Immature natural killer cell (primary cell): ENCODE measurements at regions not wholly inside any gene's neighbourhood (a gene's known extent, or its start where the extent isn't known, plus 50 kb on each side); places are given as distances from the start of the nearest gene placed in this dataset.

ENCODE experiments used
- DNase-seq, 3 donors: peaks; one replicate each; pipeline ENCODE4 v3.0.0; 2022; ENCODE audit warnings: mixed read lengths in 1 of 3
- H3K27ac Mint-ChIP-seq, 6 donors: one replicate each; pipeline ENCODE4 v1.8.0; 2020; ENCODE audit warnings: mixed read lengths in 6 of 6, mild to moderate bottlenecking in 5 of 6, inconsistent platforms in 4 of 6, moderate library complexity in 3 of 6
- H3K27me3 Mint-ChIP-seq, 3 donors: one replicate each; pipeline ENCODE4 v1.8.0; 2020 to 2021; ENCODE audit warnings: low read depth in 3 of 3, mild to moderate bottlenecking in 3 of 3, mixed read lengths in 3 of 3, moderate library complexity in 3 of 3, inconsistent platforms in 1 of 3
- H3K36me3 Mint-ChIP-seq, 3 donors: one replicate each; pipeline ENCODE4 v1.8.0; 2020; ENCODE audit warnings: mixed read lengths in 3 of 3, inconsistent platforms in 2 of 3, mild to moderate bottlenecking in 2 of 3
- H3K4me1 Mint-ChIP-seq, 2 donors: one replicate each; pipeline ENCODE4 v1.8.0; 2020; ENCODE audit warnings: inconsistent platforms in 2 of 2, mild to moderate bottlenecking in 2 of 2, mixed read lengths in 2 of 2, moderate library complexity in 1 of 2
- H3K4me3 Mint-ChIP-seq, 5 donors: one replicate each; pipeline ENCODE4 v1.8.0; 2020; ENCODE audit warnings: mild to moderate bottlenecking in 5 of 5, mixed read lengths in 5 of 5, inconsistent platforms in 3 of 5, moderate library complexity in 3 of 5
- H3K9me3 Mint-ChIP-seq, 6 donors: one replicate each; pipeline ENCODE4 v1.8.0; 2020; ENCODE audit warnings: mild to moderate bottlenecking in 6 of 6, mixed read lengths in 6 of 6, inconsistent platforms in 4 of 6, moderate library complexity in 3 of 6

- peaks cover 0 to 14% (median 7%) of the 10 kb centered on the region in 6 donors for H3K9me3 Mint-ChIP-seq
- DNase-seq: no peak
- peaks cover 0 to 33% of the 10 kb centered on the region in 2 donors for H3K4me1 Mint-ChIP-seq
- H3K27ac Mint-ChIP-seq: no peak overlapping the region
- H3K27me3 Mint-ChIP-seq: peaks cover 4 to 14% (median 7%) of the 10 kb centered on the region in 3 donors
- H3K4me3 Mint-ChIP-seq: no peak overlapping the region
- no peaks in the 10 kb centered on the region for H3K36me3 Mint-ChIP-seq
Observed at GRCh38 chr2:238598802-238599530, 172.2 kb downstream of the ASB1 start.

GRCh38 chr2:238599549-238600505 is 173.1 kb downstream of the ASB1 start:
- no peak for DNase-seq
- Mint-ChIP-seq H3K36me3 (no peaks in the 10 kb centered on the region), H3K9me3 (peaks cover 0 to 15% (median 7%) of the 10 kb centered on the region in 6 donors), H3K4me1 (peaks cover 0 to 27% of the 10 kb centered on the region in 2 donors), H3K27me3 (peaks cover 2 to 14% (median 9%) of the 10 kb centered on the region in 3 donors), H3K27ac (no peak overlapping the region), H3K4me3 (no peak overlapping the region)

- DNase-seq: no peak
- H3K9me3 Mint-ChIP-seq: peaks cover 0 to 15% (median 7%) of the 10 kb centered on the region in 6 donors
- H3K36me3 Mint-ChIP-seq: no peaks in the 10 kb centered on the region
- no peak overlapping the region for H3K27ac Mint-ChIP-seq
- H3K27me3 Mint-ChIP-seq: peaks cover 2 to 14% (median 9%) of the 10 kb centered on the region in 3 donors
- H3K4me1 Mint-ChIP-seq: peaks cover 0 to 20% of the 10 kb centered on the region in 2 donors
- no peak overlapping the region for H3K4me3 Mint-ChIP-seq
Observed at GRCh38 chr2:238600506-238601432, 174.0 kb downstream of the ASB1 start.

GRCh38 chr2:238601433-238602222 is 174.9 kb downstream of the ASB1 start:
- H3K36me3 Mint-ChIP-seq: no peaks in the 10 kb centered on the region
- no peak overlapping the region for H3K4me3 Mint-ChIP-seq
- H3K27ac Mint-ChIP-seq: no peak overlapping the region
- H3K9me3 Mint-ChIP-seq: peaks cover 0 to 15% (median 7%) of the 10 kb centered on the region in 6 donors
- peaks cover 2 to 14% (median 12%) of the 10 kb centered on the region in 3 donors for H3K27me3 Mint-ChIP-seq
- peaks cover 0 to 14% of the 10 kb centered on the region in 2 donors for H3K4me1 Mint-ChIP-seq
- DNase-seq: no peak

GRCh38 chr2:238602223-238602960 is 175.7 kb downstream of the ASB1 start:
- H3K27ac Mint-ChIP-seq: no peak overlapping the region
- peaks cover 0 to 8% of the 10 kb centered on the region in 2 donors for H3K4me1 Mint-ChIP-seq
- H3K27me3 Mint-ChIP-seq: peaks cover 0 to 14% (median 12%) of the 10 kb centered on the region in 3 donors
- DNase-seq: no peak
- no peak overlapping the region for H3K4me3 Mint-ChIP-seq
- peaks cover 0 to 15% (median 8%) of the 10 kb centered on the region in 6 donors for H3K9me3 Mint-ChIP-seq
- H3K36me3 Mint-ChIP-seq: no peaks in the 10 kb centered on the region

GRCh38 chr2:238603596-238603995 is 176.9 kb downstream of the ASB1 start:
- H3K27me3 Mint-ChIP-seq: peaks cover 0 to 15% (median 13%) of the 10 kb centered on the region in 3 donors
- H3K27ac Mint-ChIP-seq: no peak overlapping the region
- DNase-seq: no peak
- no peaks in the 10 kb centered on the region for H3K4me1 Mint-ChIP-seq
- no peak overlapping the region for H3K4me3 Mint-ChIP-seq
- no peaks in the 10 kb centered on the region for H3K36me3 Mint-ChIP-seq
- peaks cover 0 to 21% (median 12%) of the 10 kb centered on the region in 6 donors for H3K9me3 Mint-ChIP-seq

- Mint-ChIP-seq H3K27ac (no peak overlapping the region), H3K9me3 (peaks cover 0 to 30% (median 12%) of the 10 kb centered on the region in 6 donors), H3K4me1 (no peaks in the 10 kb centered on the region), H3K27me3 (peaks cover 0 to 21% (median 19%) of the 10 kb centered on the region in 3 donors), H3K4me3 (no peak overlapping the region), H3K36me3 (no peaks in the 10 kb centered on the region)
- DNase-seq: no peak
Observed at GRCh38 chr2:238606311-238606710, 179.6 kb downstream of the ASB1 start.

GRCh38 chr2:238613610-238614009 is 186.9 kb downstream of the ASB1 start:
- no peak overlapping the region for H3K4me3 Mint-ChIP-seq
- H3K27me3 Mint-ChIP-seq: peaks cover 2 to 11% (median 10%) of the 10 kb centered on the region in 3 donors
- H3K27ac Mint-ChIP-seq: no peak overlapping the region
- H3K9me3 Mint-ChIP-seq: peaks cover 0 to 12% (median 0%) of the 10 kb centered on the region in 6 donors
- no peak for DNase-seq
- no peaks in the 10 kb centered on the region for H3K4me1 Mint-ChIP-seq
- H3K36me3 Mint-ChIP-seq: no peaks in the 10 kb centered on the region

- Mint-ChIP-seq H3K36me3 (no peaks in the 10 kb centered on the region), H3K9me3 (peaks cover 0 to 7% (median 0%) of the 10 kb centered on the region in 6 donors), H3K27ac (no peak overlapping the region), H3K27me3 (peaks cover 2 to 7% (median 4%) of the 10 kb centered on the region in 3 donors), H3K4me3 (no peak overlapping the region), H3K4me1 (no peaks in the 10 kb centered on the region)
- no peak for DNase-seq
Observed at GRCh38 chr2:238614376-238614775, 187.6 kb downstream of the ASB1 start.

- Mint-ChIP-seq H3K36me3 (no peaks in the 10 kb centered on the region), H3K27ac (no peak overlapping the region), H3K4me3 (no peak overlapping the region), H3K27me3 (peaks cover 2 to 7% (median 4%) of the 10 kb centered on the region in 3 donors), H3K9me3 (peaks cover 0 to 7% (median 0%) of the 10 kb centered on the region in 6 donors), H3K4me1 (no peaks in the 10 kb centered on the region)
- DNase-seq: no peak
Observed at GRCh38 chr2:238615187-238615586, 188.5 kb downstream of the ASB1 start.

GRCh38 chr2:238616681-238617080 is 190.0 kb downstream of the ASB1 start:
- Mint-ChIP-seq H3K9me3 (peaks cover 0 to 4% (median 0%) of the 10 kb centered on the region in 6 donors), H3K27ac (no peak overlapping the region), H3K4me3 (no peak overlapping the region)

More at GRCh38 chr2:238616681-238617080, 190.0 kb downstream of the ASB1 start:
- Mint-ChIP-seq H3K4me1 (no peaks in the 10 kb centered on the region), H3K27me3 (peaks cover 6 to 8% (median 6%) of the 10 kb centered on the region in 3 donors), H3K36me3 (no peaks in the 10 kb centered on the region)
- no peak for DNase-seq
